Lower leg skin (tissue), 3 donors: ENCODE measurements at regions not wholly inside any gene's neighbourhood (a gene's known extent, or its start where the extent isn't known, plus 50 kb on each side); places are given as distances from the start of the nearest gene placed in this dataset.

ENCODE experiments used
- POLR2A ChIP-seq, 2 donors: fragments of 450-650 bp; IDR thresholded peaks; one replicate each; pipeline ENCODE4 v1.6.1; 2016 to 2017; ENCODE audit warnings: antibody characterized with exemption in 2 of 2, mild to moderate bottlenecking in 1 of 2, moderate library complexity in 1 of 2
- TF ChIP-seq, protein P1 (sequence below), 3 donors: fragments of 450-650 bp; IDR thresholded peaks; one replicate each; pipeline ENCODE4 v1.5.1; 2016; ENCODE audit warnings: antibody characterized with exemption in 3 of 3, mild to moderate bottlenecking in 3 of 3, moderate library complexity in 2 of 3

DNA sequence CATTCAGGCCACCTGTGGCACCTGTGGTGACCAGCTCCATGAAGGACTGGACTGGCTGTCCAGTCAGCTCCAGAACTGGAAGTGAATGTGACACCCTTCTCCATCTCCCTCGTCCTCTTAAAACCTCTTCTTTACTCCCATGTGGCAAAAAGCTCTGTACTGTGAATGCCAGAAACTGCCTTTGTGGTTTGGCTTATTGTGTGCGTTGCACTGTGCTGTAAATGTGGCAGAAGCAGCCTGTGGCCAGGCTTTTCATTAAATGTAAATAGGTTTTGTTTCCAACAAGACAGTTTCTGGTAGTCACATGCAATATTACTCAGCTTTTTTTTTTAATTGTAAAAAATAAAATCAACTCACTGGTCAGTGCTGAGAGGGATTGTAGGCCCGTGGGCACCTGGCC is 453.7 kb downstream of the ATP23 start:
- TF ChIP-seq, protein P1, sequence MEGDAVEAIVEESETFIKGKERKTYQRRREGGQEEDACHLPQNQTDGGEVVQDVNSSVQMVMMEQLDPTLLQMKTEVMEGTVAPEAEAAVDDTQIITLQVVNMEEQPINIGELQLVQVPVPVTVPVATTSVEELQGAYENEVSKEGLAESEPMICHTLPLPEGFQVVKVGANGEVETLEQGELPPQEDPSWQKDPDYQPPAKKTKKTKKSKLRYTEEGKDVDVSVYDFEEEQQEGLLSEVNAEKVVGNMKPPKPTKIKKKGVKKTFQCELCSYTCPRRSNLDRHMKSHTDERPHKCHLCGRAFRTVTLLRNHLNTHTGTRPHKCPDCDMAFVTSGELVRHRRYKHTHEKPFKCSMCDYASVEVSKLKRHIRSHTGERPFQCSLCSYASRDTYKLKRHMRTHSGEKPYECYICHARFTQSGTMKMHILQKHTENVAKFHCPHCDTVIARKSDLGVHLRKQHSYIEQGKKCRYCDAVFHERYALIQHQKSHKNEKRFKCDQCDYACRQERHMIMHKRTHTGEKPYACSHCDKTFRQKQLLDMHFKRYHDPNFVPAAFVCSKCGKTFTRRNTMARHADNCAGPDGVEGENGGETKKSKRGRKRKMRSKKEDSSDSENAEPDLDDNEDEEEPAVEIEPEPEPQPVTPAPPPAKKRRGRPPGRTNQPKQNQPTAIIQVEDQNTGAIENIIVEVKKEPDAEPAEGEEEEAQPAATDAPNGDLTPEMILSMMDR (IDR thresholded peaks at IDR 0.05): no peak
- no peak for TF ChIP-seq POLR2A (IDR thresholded peaks at IDR 0.05)
